Stomach (tissue), 4 donors: ENCODE measurements at regions not wholly inside any gene's neighbourhood (a gene's known extent, or its start where the extent isn't known, plus 50 kb on each side); places are given as distances from the start of the nearest gene placed in this dataset.

Experiments used
- POLR2A ChIP-seq, 4 donors: fragments of 450-650 bp; IDR thresholded peaks; one replicate each; pipeline ENCODE4 v1.6.1; 2016; ENCODE audit warnings: antibody characterized with exemption in 4 of 4, control low read depth in 2 of 4, mild to moderate bottlenecking in 1 of 4, moderate library complexity in 1 of 4
- POLR2AphosphoS5 ChIP-seq, 3 donors: sonication (generic); formaldehyde crosslinking; IDR thresholded peaks; one replicate each; pipeline ENCODE4 v1.6.1; 2016; ENCODE audit warnings: antibody characterized with exemption in 3 of 3

DNA sequence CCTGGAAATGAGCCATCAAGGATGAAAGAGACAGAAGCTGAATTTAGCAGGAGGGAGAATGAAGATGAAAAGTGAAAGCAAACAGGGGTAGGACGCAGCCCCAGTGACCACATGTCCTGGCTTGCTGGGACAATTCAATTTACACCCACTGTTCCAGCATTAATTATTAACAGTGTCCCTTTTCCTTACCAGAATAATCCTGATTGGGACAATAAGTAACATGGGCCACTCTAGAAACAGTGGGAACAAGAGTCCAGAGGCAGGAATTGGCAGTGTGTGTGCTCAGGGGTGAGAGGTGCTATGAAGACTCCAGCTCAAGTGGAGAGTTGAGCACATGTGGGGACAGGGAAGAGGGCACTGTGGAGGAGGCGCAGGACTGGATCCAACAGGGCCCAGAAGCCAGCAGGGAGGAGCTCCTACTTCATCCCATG is 147.1 kb downstream of the C5orf15 start:
- TF ChIP-seq POLR2A (IDR thresholded peaks at IDR 0.05) = no peak
- no peak for TF ChIP-seq POLR2AphosphoS5 (IDR thresholded peaks at IDR 0.05)
